HEK293T (cell line): ENCODE measurements at regions not wholly inside any gene's neighbourhood (a gene's known extent, or its start where the extent isn't known, plus 50 kb on each side); places are given as distances from the start of the nearest gene placed in this dataset.

Experiments used
- ARNT ChIP-seq: fragments of 450-650 bp; IDR thresholded peaks from 2 replicates; pipeline ENCODE4 v1.6.1; 2017; ENCODE audit warnings: mild to moderate bottlenecking
- HDGF ChIP-seq: fragments of 450-650 bp; IDR thresholded peaks from 2 replicates; pipeline ENCODE4 v1.6.1; 2017; ENCODE audit warnings: antibody characterized with exemption, borderline replicate concordance
- LEF1 ChIP-seq: fragments of 450-650 bp; IDR thresholded peaks from 2 replicates; pipeline ENCODE4 v1.6.1; 2017; ENCODE audit warnings: mild to moderate bottlenecking, borderline replicate concordance
- SP1 ChIP-seq: fragments of 450-650 bp; IDR thresholded peaks from 2 replicates; pipeline ENCODE4 v1.6.1; 2017
- TARDBP ChIP-seq: fragments of 450-650 bp; IDR thresholded peaks from 2 replicates; pipeline ENCODE4 v1.6.1; 2016

- no peak for TF ChIP-seq HDGF
- TF ChIP-seq LEF1: no peak
- no peak for TF ChIP-seq SP1
- no peak for TF ChIP-seq ARNT
- no peak for TF ChIP-seq TARDBP
These were observed 630.7 kb upstream of the GRM3 start for GRCh38 chr7:86012971-86013370.
